ENCODE measurements at regions not wholly inside any gene's neighbourhood (a gene's known extent, or its start where the extent isn't known, plus 50 kb on each side); places are given as distances from the start of the nearest gene placed in this dataset.

- TF ChIP-seq CTCF (IDR thresholded peaks at IDR 0.05) (no peak), EZH2 (IDR thresholded peaks at IDR 0.05; ENCODE audit: borderline replicate concordance, insufficient read depth, low read depth, low read length, poor library complexity, severe bottlenecking) (no peak)
Measured at GRCh38 chr13:83423861-83424260, 458.4 kb downstream of the SLITRK1 start.
